ENCODE measurements at regions not wholly inside any gene's neighbourhood (a gene's known extent, or its start where the extent isn't known, plus 50 kb on each side); places are given as distances from the start of the nearest gene placed in this dataset.

- no peak for TF ChIP-seq CTCF (IDR thresholded peaks at IDR 0.05)
- TF ChIP-seq POLR2A (IDR thresholded peaks at IDR 0.05) = no peak
Measured at GRCh38 chr7:41107938-41108448, 594.9 kb downstream of the INHBA start.
